ENCODE measurements at regions not wholly inside any gene's neighbourhood (a gene's known extent, or its start where the extent isn't known, plus 50 kb on each side); places are given as distances from the start of the nearest gene placed in this dataset.

DNA sequence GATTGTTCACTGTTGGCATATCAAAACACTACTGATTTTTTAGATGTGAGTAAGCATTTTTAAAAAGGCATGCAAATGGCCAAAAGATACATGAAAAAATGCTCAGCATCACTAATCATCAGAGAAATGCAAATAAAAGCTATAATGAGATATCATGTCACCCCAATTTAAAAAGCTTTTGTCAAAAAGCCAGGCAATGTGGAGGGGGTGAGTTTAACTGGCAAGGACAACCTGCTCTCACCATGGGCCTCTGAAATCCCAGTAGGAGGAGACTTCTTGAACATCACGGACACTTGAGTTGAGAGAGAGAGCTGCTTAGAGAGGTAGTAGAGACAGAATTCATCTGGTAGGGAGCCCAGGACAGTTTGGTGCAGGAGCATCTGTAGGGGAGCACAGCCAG, 347.1 kb upstream of the MPDZ start:
- TF ChIP-seq CTCF (conservative IDR thresholded peaks at IDR 0.05; ENCODE audit: low read depth, low read length) (no peak), EZH2 (IDR thresholded peaks at IDR 0.05; ENCODE audit: borderline replicate concordance, low read depth, low read length, poor library complexity, severe bottlenecking) (no peak)

All from A673 (cell line).